ENCODE measurements at regions not wholly inside any gene's neighbourhood (a gene's known extent, or its start where the extent isn't known, plus 50 kb on each side); places are given as distances from the start of the nearest gene placed in this dataset.

DNA sequence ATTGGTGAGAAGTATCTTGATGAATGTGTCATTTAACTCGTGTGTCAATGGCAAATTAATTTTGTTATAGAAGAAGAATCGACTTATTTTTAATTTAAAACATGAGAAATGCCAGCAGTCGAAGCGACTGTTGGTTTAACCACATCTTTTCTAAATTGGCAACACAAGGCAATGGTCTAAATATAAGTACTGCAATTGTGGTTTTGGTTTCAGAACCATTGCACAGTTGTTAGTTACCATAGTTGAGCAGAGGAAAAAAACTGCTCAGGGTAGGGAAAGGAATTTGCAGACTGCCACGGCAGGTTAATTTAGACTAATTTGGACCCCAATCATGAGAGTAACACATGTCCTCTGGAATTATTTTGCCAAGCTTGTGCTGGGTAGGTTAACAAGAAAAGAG, 185.6 kb upstream of the RUNX1 start:
- TF ChIP-seq CTCF (IDR thresholded peaks at IDR 0.05) (no peak), POLR2AphosphoS5 (IDR thresholded peaks at IDR 0.05; ENCODE audit: low read depth, low read length) (no peak), TCF7L2 (IDR thresholded peaks at IDR 0.05; ENCODE audit: low read depth, low read length) (no peak)
- TF ChIP-seq, protein P1, sequence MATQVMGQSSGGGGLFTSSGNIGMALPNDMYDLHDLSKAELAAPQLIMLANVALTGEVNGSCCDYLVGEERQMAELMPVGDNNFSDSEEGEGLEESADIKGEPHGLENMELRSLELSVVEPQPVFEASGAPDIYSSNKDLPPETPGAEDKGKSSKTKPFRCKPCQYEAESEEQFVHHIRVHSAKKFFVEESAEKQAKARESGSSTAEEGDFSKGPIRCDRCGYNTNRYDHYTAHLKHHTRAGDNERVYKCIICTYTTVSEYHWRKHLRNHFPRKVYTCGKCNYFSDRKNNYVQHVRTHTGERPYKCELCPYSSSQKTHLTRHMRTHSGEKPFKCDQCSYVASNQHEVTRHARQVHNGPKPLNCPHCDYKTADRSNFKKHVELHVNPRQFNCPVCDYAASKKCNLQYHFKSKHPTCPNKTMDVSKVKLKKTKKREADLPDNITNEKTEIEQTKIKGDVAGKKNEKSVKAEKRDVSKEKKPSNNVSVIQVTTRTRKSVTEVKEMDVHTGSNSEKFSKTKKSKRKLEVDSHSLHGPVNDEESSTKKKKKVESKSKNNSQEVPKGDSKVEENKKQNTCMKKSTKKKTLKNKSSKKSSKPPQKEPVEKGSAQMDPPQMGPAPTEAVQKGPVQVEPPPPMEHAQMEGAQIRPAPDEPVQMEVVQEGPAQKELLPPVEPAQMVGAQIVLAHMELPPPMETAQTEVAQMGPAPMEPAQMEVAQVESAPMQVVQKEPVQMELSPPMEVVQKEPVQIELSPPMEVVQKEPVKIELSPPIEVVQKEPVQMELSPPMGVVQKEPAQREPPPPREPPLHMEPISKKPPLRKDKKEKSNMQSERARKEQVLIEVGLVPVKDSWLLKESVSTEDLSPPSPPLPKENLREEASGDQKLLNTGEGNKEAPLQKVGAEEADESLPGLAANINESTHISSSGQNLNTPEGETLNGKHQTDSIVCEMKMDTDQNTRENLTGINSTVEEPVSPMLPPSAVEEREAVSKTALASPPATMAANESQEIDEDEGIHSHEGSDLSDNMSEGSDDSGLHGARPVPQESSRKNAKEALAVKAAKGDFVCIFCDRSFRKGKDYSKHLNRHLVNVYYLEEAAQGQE (IDR thresholded peaks at IDR 0.05; ENCODE audit: insufficient read depth in 1 of 2, low read depth in 2 of 2, low read length in 1 of 2) = no peak
